Activated CD8-positive, alpha-beta memory T cell treated with anti-CD3 and anti-CD28 coated beads, Interleukin-2, amount 50 U/mL, for 24 hours (primary cell): ENCODE measurements at regions not wholly inside any gene's neighbourhood (a gene's known extent, or its start where the extent isn't known, plus 50 kb on each side); places are given as distances from the start of the nearest gene placed in this dataset.

Experiments
- DNase-seq: peaks from one replicate; pipeline ENCODE4 v3.0.0-alpha.2; 2020; ENCODE audit errors: extremely low read depth

DNA sequence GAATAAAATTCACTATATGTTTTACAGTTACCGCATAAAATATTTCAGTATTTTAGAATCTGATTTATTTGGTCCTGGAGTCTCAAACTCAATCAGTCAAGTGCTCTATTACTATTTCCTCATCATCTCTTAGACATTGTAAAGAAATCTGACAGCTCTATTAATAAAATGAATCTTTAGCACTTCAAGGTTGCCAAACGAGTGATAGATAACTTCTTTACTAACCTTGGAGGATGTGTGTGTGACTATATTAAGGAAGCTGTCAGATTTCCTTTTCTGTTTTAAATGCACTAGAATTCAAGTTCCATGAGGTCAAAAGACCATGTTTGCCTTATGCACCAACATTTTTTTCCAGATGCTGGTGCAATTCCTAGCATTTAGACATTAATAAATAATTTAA lies 389.8 kb upstream of the AZI2 start:
- DNase-seq = no peak

DNA sequence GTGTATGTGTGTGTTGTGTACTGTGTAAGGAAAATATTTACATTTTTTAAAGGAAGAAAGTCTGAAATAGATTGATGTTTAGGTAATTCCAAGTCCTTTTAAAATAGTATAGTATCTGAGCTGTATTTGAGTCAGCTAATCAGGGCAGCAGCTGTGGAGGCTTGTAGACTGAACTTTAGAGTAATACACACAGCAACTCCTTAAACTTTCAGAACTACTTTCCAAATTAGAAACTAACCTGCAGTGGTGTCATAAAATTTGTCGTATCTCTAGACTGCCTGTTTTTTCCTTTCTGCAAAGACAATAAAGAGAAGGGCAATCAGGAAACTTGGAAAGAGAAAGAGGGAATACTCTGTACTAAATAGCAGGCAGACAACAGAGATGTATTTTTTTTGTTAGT lies 391.0 kb upstream of the AZI2 start:
- no peak for DNase-seq

DNA sequence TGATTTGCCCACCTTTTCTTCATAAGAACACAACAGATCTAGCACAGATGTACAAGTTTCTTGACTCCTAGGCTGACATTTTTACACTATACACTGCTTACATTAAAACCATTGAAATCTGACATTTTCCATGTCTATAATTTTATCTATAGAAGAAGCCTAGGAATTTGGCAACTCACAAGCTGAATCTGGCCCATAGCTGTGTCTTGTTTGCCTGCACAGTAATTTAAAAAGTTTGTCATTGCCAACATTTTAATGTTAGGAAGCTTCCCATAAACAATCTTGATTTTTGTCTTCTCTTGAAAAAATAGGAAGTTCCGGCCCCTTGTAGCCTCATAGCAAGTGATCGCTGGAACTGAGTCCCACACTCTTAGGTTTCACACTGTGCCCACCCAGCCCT lies 394.6 kb upstream of the AZI2 start:
- DNase-seq = no peak

DNA sequence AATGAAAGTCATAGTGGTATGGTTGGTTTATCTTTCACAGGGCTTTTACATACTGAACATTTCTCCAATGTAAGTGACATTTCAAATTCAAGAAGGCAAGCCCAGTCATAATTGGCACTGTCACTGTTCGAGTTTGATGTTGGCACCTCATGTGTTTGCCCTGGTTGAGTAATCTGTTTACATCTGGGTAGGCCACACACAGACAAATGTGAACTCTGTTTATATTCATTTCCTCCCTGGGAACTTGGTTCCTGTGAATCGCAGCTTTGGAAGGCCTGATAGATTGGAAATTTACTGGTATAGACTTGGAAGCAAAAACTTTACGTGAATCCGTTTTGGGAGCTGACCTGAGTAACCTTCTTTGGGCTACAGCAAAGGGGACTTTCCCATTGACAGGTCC lies 395.2 kb upstream of the AZI2 start:
- DNase-seq = no peak

DNA sequence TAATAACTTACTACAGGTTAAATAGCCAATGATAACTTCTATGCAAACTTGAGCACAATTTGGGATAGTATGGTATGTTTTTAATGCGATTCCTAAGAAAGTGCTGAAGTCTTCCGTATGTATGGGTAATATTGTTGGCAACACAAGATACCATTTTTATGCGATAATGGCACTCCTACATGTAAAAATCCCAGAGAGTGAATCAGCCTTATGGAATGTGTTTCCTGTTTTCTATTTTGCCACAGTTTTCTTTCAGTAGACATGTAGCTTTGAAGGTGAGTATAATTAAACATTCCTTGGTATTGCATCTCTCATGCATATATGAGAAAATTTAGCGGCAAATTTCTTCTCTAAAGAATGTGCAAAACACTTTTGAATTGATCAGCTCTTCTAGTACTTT lies 396.8 kb upstream of the AZI2 start:
- no peak for DNase-seq

DNA sequence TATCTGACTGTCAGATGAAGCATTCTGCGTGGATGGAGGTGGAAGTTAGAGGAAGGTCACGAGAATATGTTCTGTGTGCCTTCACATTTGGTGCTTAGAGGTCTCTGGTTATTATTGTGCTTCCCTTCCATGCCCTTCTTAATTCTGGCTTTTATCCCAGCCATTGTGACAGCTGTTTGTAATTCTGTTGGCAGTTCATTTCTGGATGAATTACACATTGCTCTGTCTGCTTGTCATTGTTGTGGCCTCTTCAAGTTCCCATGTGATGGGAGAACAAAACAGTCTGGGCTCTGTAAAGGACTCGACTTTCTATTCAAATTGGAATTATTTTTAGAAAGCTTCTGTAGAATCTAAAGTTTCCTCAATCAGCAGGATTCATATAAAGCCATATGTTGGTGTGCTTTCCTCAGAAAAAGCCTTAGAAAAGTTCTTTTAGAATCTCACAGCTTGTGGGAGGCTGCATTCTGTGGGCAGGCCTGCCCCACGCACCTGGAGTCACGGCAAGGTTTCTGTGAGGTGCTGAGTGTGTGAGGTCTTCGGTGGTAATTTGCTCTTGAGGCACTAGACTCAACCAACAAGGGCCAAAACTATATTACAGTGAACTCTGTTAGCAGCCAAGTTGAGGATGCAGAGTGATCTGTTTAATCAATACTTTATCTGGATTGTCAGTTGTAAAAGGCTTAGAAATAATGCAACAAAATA lies 397.4 kb upstream of the AZI2 start:
- no peak for DNase-seq

DNA sequence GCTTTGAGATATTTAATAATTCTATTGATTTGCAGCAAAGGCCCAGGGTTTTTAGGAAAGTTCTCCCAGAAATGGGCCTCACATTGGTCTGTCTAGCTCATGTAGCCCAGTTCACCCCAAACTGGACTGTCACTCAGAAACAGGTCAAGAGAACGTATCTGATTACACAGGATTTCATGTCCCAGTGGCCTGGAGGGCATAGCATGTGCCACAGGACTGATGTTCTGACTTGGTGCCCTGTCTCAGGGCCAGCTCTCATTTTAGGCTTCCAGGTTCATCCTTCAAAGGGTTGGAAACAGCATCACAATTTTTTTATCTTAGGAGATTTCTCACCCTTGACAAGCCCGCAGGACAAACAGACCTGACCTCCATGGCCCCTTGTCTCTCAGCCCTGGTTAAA lies 398.4 kb upstream of the AZI2 start:
- no peak for DNase-seq

DNA sequence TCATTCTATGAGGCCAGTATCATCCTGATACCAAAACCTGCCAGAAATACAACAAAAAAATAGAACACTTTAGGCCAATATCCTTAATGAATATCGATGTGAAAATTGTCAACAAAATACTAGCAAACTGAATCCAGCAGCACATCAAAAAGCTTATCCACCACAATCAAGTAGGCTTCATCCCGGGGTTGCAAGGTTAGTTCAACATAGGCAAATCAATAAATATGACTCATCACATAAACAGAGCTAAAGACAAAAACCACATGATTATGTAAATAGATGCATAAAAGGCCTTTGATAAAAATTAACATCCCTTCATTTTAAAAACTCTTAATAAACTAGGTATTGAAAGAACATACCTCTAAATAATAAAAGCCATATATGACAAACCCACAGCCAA lies 403.2 kb upstream of the AZI2 start:
- DNase-seq = no peak

DNA sequence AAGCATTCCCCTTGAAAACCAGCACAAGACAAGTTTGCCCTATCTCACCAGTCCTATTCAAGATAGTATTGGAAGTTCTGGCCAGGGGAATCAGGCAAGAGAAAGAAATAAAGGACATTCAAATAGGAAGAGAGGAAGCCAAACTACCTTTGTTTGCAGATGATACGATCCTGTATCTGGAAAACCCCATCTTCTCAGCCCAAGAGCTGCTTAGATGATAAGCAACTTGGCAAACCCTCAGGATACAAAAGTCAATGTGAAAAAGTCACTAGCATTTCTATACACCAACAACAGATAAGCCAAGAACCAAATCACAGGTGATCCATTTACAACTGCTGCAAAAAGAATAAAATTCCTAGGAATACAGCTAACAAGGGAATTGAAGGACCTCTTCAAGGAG lies 403.7 kb upstream of the AZI2 start:
- DNase-seq = no peak

DNA sequence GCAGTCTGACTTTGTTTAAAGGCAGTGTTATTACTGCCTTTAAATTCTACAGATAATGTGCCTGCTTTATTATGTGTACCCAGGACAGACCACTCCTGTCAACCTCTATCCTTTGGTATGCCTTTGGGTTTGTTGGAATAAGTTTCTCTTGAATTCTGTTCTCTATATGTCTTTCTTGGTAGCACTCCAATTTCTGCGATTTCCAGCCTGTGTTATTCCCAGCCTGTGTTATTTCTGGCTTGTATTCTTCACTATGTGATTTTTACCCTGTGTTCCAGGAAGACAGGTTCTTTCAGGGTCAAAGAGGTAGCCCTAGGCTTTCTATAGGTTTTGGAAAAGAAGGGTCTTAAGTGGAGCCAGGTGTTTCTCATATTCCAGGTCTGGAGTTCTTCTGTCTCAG lies 407.4 kb upstream of the AZI2 start:
- no peak for DNase-seq

DNA sequence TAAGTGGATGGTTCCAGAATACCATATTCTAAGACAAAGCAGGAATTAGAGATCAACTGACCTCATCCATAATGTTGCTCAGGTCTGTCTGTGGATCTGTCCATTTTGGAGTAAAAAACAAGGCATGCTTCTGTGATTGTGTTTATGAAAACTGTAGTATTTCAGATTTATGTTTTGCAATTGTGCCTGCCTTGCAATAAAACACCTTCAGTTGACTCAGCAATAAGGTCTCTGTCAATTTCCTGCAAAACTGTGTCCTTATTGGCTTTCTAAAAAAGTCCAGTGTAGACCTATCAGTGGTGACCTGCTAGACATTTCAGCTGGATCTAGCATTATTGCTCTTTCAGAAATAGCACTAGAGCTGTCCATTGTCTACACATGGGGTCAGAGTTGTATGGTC lies 409.5 kb upstream of the AZI2 start:
- DNase-seq = no peak

DNA sequence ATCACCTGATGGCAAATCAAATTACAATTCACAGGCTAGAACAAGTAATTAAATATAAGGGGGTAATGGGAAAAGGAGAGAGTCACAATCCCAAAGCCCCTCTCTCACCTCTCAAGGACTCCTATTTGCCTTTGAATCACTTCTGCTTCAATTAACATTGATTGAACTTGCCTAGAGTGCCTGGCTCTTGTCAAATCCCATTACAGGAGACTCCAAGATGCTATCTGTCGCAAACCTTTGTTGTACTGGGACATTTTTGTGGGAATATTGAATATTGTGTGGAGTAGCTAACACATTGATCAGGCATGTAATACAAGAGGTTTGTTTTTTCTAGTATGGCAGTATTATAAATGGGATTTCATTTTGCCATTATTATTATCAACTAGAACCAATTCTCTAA lies 412.8 kb upstream of the AZI2 start:
- no peak for DNase-seq

DNA sequence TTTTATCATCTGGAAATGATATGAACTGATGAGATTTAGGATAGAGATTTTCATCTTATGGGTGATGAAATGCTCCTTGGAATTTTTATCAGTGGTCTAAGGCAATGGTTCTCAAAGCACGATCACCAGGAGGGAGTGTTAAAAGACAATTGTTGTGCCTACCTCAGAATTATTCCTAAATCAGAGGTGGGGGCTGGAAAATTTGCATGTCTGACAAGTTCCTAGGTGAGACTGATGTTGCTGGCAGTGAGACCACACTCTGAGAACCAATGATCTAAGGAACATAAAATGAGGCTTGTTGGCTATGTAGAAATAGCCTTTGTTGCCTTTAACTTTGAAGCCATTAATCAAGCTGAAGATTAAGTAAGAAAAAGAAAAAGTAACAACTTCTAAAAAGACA lies 416.6 kb upstream of the AZI2 start:
- DNase-seq = no peak

DNA sequence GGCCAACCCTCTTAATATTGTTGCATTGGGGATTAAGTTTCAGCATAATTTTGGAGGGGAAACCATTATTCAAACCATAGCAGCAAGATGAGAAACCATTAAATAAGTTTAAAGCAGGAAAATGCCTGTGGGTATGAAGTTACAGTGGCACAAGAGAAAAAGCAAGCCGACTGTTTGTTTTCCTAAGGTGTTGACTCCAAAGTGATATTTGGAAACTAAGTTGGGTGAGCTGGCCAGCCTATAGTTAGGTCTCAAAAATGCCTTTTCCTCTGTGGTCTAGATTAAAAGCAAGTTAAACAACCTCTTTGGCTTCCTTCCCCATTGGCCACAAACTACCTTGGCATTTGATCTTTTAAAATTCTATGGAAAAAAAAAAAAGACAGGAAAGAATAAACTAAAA lies 419.8 kb upstream of the AZI2 start:
- no peak for DNase-seq

DNA sequence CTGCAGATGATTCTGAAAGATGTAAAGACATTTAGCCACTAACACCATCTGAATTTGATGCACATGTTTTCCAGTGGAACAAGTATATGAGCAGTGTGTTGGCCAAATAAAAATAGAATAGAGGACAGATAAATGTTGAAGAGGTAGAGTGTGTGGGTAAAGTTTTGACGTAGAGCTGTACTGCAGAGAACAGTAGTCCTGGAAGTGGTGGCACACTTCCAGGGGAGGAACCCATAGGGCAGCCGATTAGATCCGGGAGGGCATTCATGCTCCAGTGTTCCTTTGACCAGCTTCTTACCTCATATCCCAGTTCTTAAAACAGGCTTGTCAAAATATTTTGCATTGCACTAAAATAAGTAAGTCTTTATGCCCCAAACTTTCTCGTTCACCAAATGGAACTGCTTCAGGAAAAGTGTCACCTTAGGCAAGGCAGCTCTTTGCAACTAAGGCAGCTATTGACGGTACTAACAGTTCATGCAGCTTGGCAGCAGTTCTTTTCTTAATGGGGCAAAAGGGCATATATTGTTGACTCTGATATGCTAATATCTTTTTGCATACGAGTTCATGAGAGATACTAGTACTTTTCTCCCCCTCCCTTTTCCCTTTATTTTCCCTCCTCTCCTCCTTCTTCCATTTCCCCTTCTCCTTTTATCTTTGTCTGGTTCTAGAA lies 429.3 kb upstream of the AZI2 start:
- DNase-seq = no peak

DNA sequence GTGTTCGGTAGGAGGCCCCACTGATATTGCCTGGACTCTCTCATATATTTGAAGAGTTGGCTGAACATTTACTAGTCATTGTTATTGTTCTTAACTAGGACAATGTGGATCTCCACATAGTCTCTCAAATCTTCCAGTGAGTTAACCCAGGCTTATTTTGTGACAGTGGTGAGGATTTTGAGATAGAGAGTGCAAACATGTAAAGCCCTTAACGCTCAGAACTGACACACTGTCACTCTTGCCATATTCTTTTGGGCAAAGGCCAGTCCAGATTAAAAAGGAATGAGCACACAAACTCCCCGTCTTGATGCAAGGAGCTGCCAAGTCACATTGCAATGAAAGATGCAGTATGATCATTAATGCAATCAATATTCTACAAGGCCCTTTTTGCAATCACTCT lies 431.9 kb upstream of the AZI2 start:
- DNase-seq = no peak

DNA sequence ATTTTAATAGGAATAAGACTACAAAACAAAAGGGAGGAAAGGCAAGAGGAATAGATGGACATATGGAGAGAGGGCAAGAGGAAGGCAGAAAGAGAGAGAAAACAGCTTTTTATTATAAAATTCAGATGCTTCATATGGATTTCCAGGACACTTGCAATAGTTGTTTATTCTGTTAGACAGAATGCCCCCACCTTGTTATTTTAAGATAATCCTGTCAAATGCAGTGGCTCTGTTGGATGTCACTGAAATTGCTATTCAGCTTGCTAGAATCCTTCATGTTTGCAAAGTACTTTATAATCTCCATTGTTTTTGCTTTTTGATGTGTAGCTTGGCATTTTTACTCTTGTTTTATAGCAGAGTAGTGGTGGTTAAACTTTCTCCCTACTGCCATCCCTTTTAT lies 432.4 kb upstream of the AZI2 start:
- no peak for DNase-seq

DNA sequence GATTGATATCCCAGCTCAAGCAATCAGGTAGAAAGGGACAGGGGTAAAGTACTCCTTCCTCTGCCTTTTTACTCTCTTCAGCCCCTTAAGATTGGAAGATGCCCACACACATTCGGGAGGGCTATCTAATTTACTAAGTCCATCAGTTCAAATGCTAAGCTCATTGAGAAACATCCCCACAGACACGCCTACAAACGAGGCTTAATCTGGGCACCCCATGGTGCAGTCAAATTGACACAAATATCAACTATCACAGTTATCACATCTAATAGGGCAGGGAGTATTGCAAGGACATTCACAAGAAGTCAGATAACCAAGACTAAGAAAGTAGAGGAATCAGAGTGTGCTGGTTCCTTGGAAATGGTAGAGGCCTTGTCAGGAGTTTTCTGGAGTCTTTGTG lies 437.8 kb upstream of the AZI2 start:
- no peak for DNase-seq

DNA sequence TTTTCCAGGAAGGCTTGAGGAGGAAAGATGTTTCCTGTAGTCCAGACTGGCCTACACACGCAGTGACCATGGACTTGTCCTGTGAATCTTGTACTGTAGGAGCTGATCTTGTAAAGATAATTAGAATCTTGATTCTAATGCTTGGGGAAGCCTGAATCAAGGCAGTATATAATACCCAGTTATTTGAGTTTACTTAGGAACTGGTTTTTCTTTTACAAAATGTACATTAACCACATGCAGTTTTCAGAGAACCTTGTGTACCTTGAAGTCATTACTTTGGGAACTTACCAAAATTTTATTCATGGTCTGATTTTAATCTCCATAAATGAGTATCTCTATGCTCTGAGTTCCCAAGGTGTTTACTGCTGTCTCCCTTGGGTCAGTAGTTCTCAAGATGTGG lies 439.9 kb upstream of the AZI2 start:
- no peak for DNase-seq

DNA sequence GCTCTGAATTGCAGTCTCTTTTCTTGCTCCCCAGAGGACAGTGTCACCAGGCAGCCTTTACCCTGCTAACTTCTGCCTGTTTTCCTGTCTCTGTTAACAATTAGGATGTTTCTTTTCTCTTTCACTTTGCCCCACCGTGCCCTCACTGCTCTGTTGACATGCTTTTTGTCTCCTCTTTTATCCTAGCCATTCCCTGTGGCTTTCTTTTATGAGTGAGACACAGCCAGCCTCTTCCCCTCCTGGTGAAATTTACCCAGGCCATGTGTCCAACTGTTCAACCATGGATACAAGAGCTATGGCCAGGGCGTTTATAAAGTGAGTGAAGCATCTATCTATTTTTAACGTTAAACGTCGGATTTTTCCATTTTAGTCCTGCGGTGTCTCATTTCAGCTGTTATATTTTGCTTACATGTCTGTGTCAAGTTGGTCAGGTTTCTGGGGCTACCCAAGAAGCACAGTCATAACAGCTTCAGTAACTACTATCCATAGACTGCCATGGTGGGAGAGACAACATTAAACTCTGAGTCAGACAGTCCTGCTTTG lies 443.2 kb upstream of the AZI2 start:
- no peak for DNase-seq

DNA sequence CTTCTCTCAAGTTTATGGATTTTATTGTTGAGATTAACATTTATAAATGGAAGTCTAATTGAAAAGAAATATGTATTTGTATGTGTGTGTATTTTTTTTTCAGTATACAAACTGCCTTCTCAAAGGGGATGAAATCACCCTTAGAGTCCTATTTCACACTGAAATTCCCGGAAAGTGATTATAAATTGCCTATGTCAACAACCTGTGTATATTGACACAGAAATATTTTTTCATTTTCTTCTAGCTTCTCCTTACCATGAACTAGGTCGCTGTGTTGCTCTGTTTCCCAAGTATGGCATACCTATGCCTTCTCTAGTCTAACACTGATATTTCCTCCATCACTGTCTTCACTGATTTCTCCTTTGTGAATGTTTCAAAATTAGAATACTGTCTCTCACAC lies 444.0 kb upstream of the AZI2 start:
- no peak for DNase-seq

DNA sequence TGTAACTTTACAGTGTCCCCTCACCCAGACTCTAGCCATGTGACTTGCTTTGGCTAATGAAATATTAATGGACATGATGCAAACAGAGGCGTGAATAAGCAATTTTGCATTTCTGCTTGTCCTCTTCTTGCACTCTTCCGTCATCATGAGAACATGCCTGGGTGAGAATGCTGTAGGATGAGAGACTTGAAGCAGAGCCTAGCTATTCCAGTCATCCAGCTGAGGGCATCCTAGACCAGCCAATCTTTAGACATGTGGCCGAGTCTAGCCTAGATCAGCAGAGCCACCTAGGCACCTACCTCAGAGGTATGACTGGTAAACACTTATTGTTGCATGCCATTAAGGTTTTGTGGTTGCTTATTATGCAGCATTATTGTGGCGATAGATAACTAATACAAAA lies 450.5 kb upstream of the AZI2 start:
- no peak for DNase-seq

DNA sequence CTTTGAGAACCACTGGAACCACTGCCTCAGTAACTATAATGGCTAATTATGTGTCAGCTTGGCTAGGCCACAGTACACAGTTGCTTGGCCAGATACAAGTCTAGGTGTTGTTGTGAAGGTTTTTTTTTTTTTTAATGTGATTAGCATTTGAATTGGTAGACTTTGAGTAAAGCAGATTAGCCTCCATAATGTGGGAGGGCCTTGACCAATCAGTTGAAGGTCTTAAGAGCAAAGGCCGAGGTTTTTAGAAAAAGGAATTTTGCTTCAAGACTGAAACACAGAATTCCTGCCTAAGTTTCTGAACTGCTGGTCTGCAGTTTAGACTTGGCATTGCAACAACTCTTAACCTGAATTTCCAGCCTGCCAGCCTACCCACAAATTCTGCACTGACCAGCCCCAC lies 451.6 kb upstream of the AZI2 start:
- no peak for DNase-seq

DNA sequence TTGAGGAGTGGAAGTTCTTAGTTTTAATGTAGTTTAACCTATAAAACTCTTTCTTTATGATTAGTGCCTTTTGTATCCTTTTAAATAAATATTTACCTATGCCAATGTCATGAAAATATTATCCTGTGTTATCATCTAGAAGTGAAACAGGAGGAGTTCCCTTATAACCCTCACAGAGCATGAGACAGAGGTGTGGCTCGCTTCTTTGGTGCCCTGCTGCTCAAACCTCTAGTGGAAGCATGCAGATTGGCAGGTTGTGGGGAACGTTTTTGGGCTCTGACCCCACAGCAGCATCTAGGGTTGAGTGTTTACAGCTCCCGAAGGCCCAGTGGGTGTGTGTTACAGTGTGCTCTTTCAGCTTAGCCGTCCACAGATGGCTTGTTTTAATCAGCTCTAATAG lies 459.4 kb upstream of the AZI2 start:
- no peak for DNase-seq
